ENCODE measurements at regions not wholly inside any gene's neighbourhood (a gene's known extent, or its start where the extent isn't known, plus 50 kb on each side); places are given as distances from the start of the nearest gene placed in this dataset.

- TF ChIP-seq CTCF (IDR thresholded peaks at IDR 0.05; ENCODE audit: unreplicated experiment in 3 of 3), result no peak
- H3K36me3 Mint-ChIP-seq (ENCODE audit: low read depth), result no peaks in the 10 kb centered on the region
- no peaks in the 10 kb centered on the region for H3K9me3 Mint-ChIP-seq
- H3K27ac Mint-ChIP-seq, result no peak overlapping the region
- no peak overlapping the region for H3K4me3 Mint-ChIP-seq
- no peaks in the 10 kb centered on the region for H3K27me3 Mint-ChIP-seq (ENCODE audit: low read depth)
- H3K4me1 Mint-ChIP-seq, result no peaks in the 10 kb centered on the region
Measured at GRCh38 chr18:73153271-73153670, 285.5 kb upstream of the NETO1 start.

GRCh38 chr18:73151086-73151485, 283.3 kb upstream of the NETO1 start:
- Mint-ChIP-seq H3K4me1 (no peaks in the 10 kb centered on the region), H3K36me3 (ENCODE audit: low read depth) (no peaks in the 10 kb centered on the region)
- no peak for TF ChIP-seq CTCF (IDR thresholded peaks at IDR 0.05; ENCODE audit: unreplicated experiment in 3 of 3)

GRCh38 chr18:73150199-73150598, 282.4 kb upstream of the NETO1 start:
- no peak overlapping the region for H3K27ac Mint-ChIP-seq
- no peaks in the 10 kb centered on the region for H3K36me3 Mint-ChIP-seq (ENCODE audit: low read depth)
- H3K4me1 Mint-ChIP-seq, result no peaks in the 10 kb centered on the region
- no peak overlapping the region for H3K4me3 Mint-ChIP-seq
- TF ChIP-seq CTCF (IDR thresholded peaks at IDR 0.05; ENCODE audit: unreplicated experiment in 3 of 3), result no peak
- no peaks in the 10 kb centered on the region for H3K27me3 Mint-ChIP-seq (ENCODE audit: low read depth)
- H3K9me3 Mint-ChIP-seq, result no peaks in the 10 kb centered on the region

More at GRCh38 chr18:73151086-73151485, 283.3 kb upstream of the NETO1 start:
- no peak overlapping the region for H3K4me3 Mint-ChIP-seq
- no peak overlapping the region for H3K27ac Mint-ChIP-seq
- no peaks in the 10 kb centered on the region for H3K9me3 Mint-ChIP-seq
- H3K27me3 Mint-ChIP-seq (ENCODE audit: low read depth), result no peaks in the 10 kb centered on the region

GRCh38 chr18:73147590-73147989, 279.8 kb upstream of the NETO1 start:
- no peak overlapping the region for H3K27ac Mint-ChIP-seq
- no peaks in the 10 kb centered on the region for H3K36me3 Mint-ChIP-seq (ENCODE audit: low read depth)
- H3K27me3 Mint-ChIP-seq (ENCODE audit: low read depth), result no peaks in the 10 kb centered on the region
- H3K4me1 Mint-ChIP-seq, result no peaks in the 10 kb centered on the region
- peaks cover 3% of the 10 kb centered on the region for H3K9me3 Mint-ChIP-seq
- no peak for TF ChIP-seq CTCF (IDR thresholded peaks at IDR 0.05; ENCODE audit: unreplicated experiment in 3 of 3)
- no peak overlapping the region for H3K4me3 Mint-ChIP-seq

- no peaks in the 10 kb centered on the region for H3K4me1 Mint-ChIP-seq
- no peaks in the 10 kb centered on the region for H3K27me3 Mint-ChIP-seq (ENCODE audit: low read depth)
- no peaks in the 10 kb centered on the region for H3K36me3 Mint-ChIP-seq (ENCODE audit: low read depth)
- H3K9me3 Mint-ChIP-seq, result peaks cover 3% of the 10 kb centered on the region
- no peak overlapping the region for H3K4me3 Mint-ChIP-seq
- H3K27ac Mint-ChIP-seq, result no peak overlapping the region
- no peak for TF ChIP-seq CTCF (IDR thresholded peaks at IDR 0.05; ENCODE audit: unreplicated experiment in 3 of 3)
Measured at GRCh38 chr18:73144030-73144429, 276.2 kb upstream of the NETO1 start.

- Mint-ChIP-seq H3K27me3 (ENCODE audit: low read depth) (no peaks in the 10 kb centered on the region), H3K27ac (no peak overlapping the region), H3K36me3 (ENCODE audit: low read depth) (no peaks in the 10 kb centered on the region), H3K4me1 (no peaks in the 10 kb centered on the region), H3K9me3 (no peaks in the 10 kb centered on the region), H3K4me3 (no peak overlapping the region)
- peak in 2 of 3 experiments; percentile 24 to 33 for TF ChIP-seq CTCF (IDR thresholded peaks at IDR 0.05; ENCODE audit: unreplicated experiment in 3 of 3)
Measured at GRCh38 chr18:73136134-73136533, 268.3 kb upstream of the NETO1 start.

All from nephron (organoid).